ENCODE measurements at regions not wholly inside any gene's neighbourhood (a gene's known extent, or its start where the extent isn't known, plus 50 kb on each side); places are given as distances from the start of the nearest gene placed in this dataset.
A peak's percentile ranks its signal among the peaks of the same experiment; 100 is the strongest.
"Not testable (repeated sequence)": the region's sequence is repeated elsewhere in the genome, so short reads cannot be mapped to it uniquely, and the experiment has no call there.

GRCh38 chr15:26261966-26262365 lies 398.8 kb upstream of the ATP10A start:
- no peaks in the 10 kb centered on the region for H3K4me1 Mint-ChIP-seq
- no peaks in the 10 kb centered on the region for H3K36me3 Mint-ChIP-seq

GRCh38 chr15:26261413-26261812 lies 398.3 kb upstream of the ATP10A start:
- CTCF ChIA-PET: interaction anchor here (0.6 to 2.2 kb wide), 2 partner anchors 30 to 752 kb away, joined by 3 to 11 read pairs; no protein-coding TSS in a partner anchor
- Mint-ChIP-seq H3K27ac (no peak overlapping the region), H3K9me3 (no peaks in the 10 kb centered on the region), H3K27me3 (no peaks in the 10 kb centered on the region), H3K4me1 (no peaks in the 10 kb centered on the region), H3K36me3 (no peaks in the 10 kb centered on the region), H3K4me3 (no peak overlapping the region)
- DNase-seq: no peak

More at GRCh38 chr15:26261966-26262365, 398.8 kb upstream of the ATP10A start:
- no peak for DNase-seq
- Mint-ChIP-seq H3K4me3 (no peak overlapping the region), H3K9me3 (no peaks in the 10 kb centered on the region), H3K27ac (no peak overlapping the region), H3K27me3 (no peaks in the 10 kb centered on the region)
- CTCF ChIA-PET: interaction anchor here (0.6 to 1.7 kb wide), 2 partner anchors 14 to 753 kb away, joined by 3 read pairs; no protein-coding TSS in a partner anchor

DNA sequence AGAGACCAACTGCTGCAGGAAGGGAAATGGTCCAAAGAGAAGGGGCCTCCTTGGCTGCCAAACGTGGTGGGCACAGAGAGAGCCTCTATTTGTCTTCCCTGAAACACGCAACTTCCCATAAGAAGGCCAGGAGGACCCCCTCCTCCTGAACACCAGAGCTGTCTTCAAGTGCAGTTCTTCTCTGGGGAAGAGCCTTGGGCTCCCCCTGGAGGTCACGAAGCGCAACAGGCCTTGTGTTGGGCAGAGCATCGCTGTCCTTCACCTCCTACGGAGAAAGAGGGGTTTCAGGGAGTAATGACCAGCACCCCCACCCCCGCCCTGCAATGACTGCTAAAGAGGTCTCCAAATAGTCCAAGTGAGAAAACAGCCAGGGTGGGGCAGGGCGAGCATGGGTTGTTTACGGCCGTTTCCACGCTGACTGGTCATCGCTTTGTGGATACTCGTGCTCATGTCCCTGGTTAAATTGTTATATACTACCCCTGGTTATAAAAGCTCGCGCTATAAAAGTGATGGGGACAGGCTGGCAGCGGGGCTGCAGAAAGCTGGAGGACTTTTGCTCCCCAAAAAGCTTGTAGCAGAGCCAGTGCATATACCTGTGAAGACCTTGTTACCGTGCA lies 397.5 kb upstream of the ATP10A start:
- H3K27me3 Mint-ChIP-seq: no peaks in the 10 kb centered on the region
- CTCF ChIA-PET: interaction anchor here (2.2 kb wide), 1 partner anchor 752 kb away, joined by 11 read pairs; no protein-coding TSS in a partner anchor
- H3K9me3 Mint-ChIP-seq: no peaks in the 10 kb centered on the region
- DNase-seq: peak; percentile 33
- no peaks in the 10 kb centered on the region for H3K4me1 Mint-ChIP-seq
- no peaks in the 10 kb centered on the region for H3K36me3 Mint-ChIP-seq
- H3K4me3 Mint-ChIP-seq: no peak overlapping the region
- no peak overlapping the region for H3K27ac Mint-ChIP-seq

DNA sequence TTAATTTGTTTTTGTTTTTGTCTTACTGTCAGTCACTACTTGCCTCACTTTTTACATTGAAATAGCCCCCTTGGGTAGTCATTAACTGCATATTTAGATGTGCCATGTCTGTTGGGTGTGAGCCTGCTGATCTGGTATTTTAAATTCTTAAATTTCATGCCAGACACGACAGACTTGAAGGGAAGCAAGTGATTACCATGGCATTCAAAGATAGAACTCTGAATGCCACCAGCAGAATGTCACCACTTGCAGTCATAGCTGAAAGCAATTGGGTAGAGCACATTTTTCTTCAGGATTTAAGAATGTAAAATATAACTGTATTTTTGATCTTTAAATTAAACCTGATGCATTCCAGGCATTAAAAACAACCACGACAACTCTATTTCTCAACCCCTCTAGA lies 396.5 kb upstream of the ATP10A start:
- Mint-ChIP-seq H3K4me3 (no peak overlapping the region), H3K4me1 (no peaks in the 10 kb centered on the region), H3K27me3 (no peaks in the 10 kb centered on the region), H3K9me3 (no peaks in the 10 kb centered on the region), H3K36me3 (no peaks in the 10 kb centered on the region), H3K27ac (no peak overlapping the region)
- CTCF ChIA-PET: interaction anchor here (2.2 kb wide), 1 partner anchor 750 kb away, joined by 11 read pairs; no protein-coding TSS in a partner anchor
- DNase-seq: no peak

DNA sequence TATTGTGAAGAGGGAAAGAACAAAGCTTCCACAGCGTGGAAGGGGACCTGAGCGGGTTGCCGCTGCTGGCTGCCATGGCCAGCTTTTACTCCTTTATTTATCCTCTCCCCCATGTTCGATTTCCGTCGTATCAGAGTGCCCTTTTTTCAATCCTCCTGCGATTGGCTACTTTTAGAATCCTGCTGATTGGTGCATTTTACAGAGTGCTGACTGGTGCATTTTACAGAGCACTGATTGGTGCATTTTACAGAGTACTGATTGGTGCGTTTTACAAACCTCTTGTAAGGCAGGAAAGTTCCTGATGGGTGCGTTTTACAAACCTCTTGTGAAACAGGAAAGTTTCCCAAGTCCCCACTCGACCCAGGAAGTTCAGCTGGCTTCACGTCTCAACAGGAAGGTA lies 381.7 kb upstream of the ATP10A start:
- H3K4me3 Mint-ChIP-seq, H3K9me3 Mint-ChIP-seq, H3K4me1 Mint-ChIP-seq, H3K27me3 Mint-ChIP-seq, H3K27ac Mint-ChIP-seq, CTCF ChIA-PET, DNase-seq, H3K36me3 Mint-ChIP-seq: not testable (repeated sequence)

DNA sequence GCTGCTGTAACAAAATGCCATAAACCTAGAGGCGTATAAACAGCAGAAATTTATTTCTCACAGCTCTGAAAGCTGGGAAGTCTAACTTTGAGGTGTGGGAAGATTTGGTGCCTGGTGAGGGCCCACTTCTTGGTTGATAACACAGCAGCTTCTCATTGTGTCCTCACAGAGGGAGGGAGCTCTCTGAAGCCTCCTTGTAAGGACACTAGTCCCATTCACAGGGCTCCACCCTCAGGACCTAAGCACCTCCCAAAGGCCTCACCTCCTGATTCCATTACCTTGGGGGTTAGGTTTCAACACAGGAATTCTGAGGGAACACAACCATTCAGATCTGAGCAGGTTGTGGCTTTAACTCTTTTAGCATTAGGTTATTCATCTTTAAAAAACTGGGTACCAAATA lies 380.3 kb upstream of the ATP10A start:
- Mint-ChIP-seq H3K27ac (no peak overlapping the region), H3K4me1 (no peaks in the 10 kb centered on the region), H3K4me3 (no peak overlapping the region), H3K27me3 (no peaks in the 10 kb centered on the region), H3K9me3 (no peaks in the 10 kb centered on the region), H3K36me3 (no peaks in the 10 kb centered on the region)
- no peak for DNase-seq
- CTCF ChIA-PET: no interaction called here

- H3K27me3 Mint-ChIP-seq: no peaks in the 10 kb centered on the region
Measured at GRCh38 chr15:26242565-26243071, 379.5 kb upstream of the ATP10A start.

DNA sequence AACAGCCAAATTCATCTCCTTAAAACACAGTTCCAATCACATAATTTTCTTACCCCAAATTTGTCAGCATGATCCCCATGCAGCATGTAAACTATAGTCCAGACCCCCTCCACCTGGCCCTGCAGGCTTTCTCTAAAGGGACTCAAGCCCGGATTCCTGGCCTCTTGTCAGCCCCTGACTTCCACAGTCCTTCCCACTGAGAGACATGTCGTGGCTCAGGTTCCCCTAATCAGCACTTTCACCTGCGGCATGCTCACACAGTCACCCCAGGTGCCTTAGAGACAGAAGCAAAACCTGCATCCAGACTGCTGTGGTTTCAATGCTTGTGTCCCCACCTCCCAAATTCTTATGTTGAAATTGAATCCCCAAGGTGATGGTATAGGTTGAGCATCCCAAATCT lies 372.7 kb upstream of the ATP10A start:
- Mint-ChIP-seq H3K27ac (no peak overlapping the region), H3K4me3 (no peak overlapping the region), H3K4me1 (no peaks in the 10 kb centered on the region), H3K9me3 (no peaks in the 10 kb centered on the region), H3K36me3 (no peaks in the 10 kb centered on the region), H3K27me3 (no peaks in the 10 kb centered on the region)
- no peak for DNase-seq
- CTCF ChIA-PET: no interaction called here

More at GRCh38 chr15:26242565-26243071, 379.5 kb upstream of the ATP10A start:
- CTCF ChIA-PET: no interaction called here
- no peaks in the 10 kb centered on the region for H3K36me3 Mint-ChIP-seq
- H3K9me3 Mint-ChIP-seq: no peaks in the 10 kb centered on the region
- H3K4me3 Mint-ChIP-seq: no peak overlapping the region
- H3K27ac Mint-ChIP-seq: no peak overlapping the region
- no peaks in the 10 kb centered on the region for H3K4me1 Mint-ChIP-seq
- DNase-seq: no peak

GRCh38 chr15:26234976-26235767 lies 372.0 kb upstream of the ATP10A start:
- no peaks in the 10 kb centered on the region for H3K9me3 Mint-ChIP-seq
- no peaks in the 10 kb centered on the region for H3K27me3 Mint-ChIP-seq
- H3K4me1 Mint-ChIP-seq: no peaks in the 10 kb centered on the region
- no peak overlapping the region for H3K27ac Mint-ChIP-seq
- H3K4me3 Mint-ChIP-seq: no peak overlapping the region
- no peaks in the 10 kb centered on the region for H3K36me3 Mint-ChIP-seq
- DNase-seq: no peak
- CTCF ChIA-PET: no interaction called here

DNA sequence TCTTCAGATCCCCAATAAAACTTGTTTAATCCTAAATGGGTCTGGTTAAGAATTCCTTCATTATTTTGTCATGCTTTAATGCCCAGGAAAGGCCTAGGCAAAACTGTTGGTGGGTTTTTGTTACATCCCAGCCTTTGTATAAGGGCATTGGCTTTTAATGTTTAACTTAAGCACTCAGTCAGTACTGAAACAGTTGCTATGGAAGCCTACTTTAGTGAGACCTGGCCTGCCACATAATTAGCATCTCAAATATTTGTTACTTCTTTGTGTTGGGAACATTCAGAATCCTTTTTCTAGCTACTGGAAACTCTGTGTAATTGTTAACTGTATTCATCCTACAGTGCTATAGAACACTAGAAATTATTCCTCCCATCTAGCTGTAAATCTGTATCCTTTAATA lies 369.6 kb upstream of the ATP10A start:
- H3K4me3 Mint-ChIP-seq: no peak overlapping the region
- no peak for DNase-seq
- H3K27me3 Mint-ChIP-seq: no peaks in the 10 kb centered on the region
- CTCF ChIA-PET: no interaction called here
- no peaks in the 10 kb centered on the region for H3K4me1 Mint-ChIP-seq
- H3K36me3 Mint-ChIP-seq: no peaks in the 10 kb centered on the region
- H3K9me3 Mint-ChIP-seq: peaks cover 6% of the 10 kb centered on the region
- H3K27ac Mint-ChIP-seq: no peak overlapping the region

- Mint-ChIP-seq H3K27me3 (no peaks in the 10 kb centered on the region), H3K9me3 (peaks cover 11% of the 10 kb centered on the region), H3K4me1 (no peaks in the 10 kb centered on the region), H3K4me3 (no peak overlapping the region), H3K27ac (no peak overlapping the region), H3K36me3 (no peaks in the 10 kb centered on the region)
- CTCF ChIA-PET: interaction anchor here (1.1 kb wide), 1 partner anchor 30 kb away, joined by 3 read pairs; no protein-coding TSS in a partner anchor
- no peak for DNase-seq
Measured at GRCh38 chr15:26231096-26231495, 368.0 kb upstream of the ATP10A start.

DNA sequence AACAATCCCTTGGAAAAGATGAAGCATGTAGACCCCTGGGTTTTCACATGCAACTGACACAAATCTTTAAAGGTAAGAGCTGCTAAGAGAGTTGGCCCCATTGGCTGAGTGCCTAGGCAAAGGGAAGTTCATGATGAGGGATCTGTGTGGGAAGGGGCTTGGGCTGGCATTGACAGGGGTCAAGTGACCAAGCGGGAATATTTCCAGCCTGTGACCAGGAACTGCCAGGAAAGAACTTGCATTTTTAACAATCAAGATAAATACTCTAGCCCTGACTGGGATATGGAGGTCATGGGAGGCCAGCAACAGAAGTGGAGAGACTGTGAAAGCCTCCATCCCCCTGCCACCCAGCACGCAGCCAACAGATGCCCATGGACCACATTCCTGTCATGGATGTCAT lies 361.1 kb upstream of the ATP10A start:
- H3K9me3 Mint-ChIP-seq: peaks cover 9% of the 10 kb centered on the region
- no peak overlapping the region for H3K4me3 Mint-ChIP-seq
- no peak for DNase-seq
- H3K4me1 Mint-ChIP-seq: no peaks in the 10 kb centered on the region
- H3K27me3 Mint-ChIP-seq: no peaks in the 10 kb centered on the region
- H3K27ac Mint-ChIP-seq: no peak overlapping the region
- H3K36me3 Mint-ChIP-seq: no peaks in the 10 kb centered on the region
- CTCF ChIA-PET: no interaction called here

DNA sequence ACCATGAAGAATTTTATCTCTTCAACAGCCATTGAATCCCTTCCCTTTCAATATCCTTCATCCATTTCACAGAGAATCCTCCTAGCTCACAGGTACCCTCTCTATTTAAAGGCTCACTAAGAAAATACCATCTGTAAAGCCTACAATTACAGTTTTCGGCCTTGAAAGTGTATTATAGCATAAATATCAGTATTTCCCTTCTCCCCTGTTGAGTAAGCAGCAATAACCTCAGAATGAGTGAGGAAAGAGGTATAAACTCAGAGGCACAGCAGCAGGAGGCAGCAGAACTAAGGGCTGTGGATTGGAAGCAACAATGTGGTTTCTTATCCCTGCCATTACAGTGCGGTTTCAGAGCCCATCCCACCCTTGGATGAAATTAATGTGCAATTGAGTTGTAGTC lies 360.6 kb upstream of the ATP10A start:
- CTCF ChIA-PET: no interaction called here
- Mint-ChIP-seq H3K4me1 (no peaks in the 10 kb centered on the region), H3K27ac (no peak overlapping the region), H3K27me3 (no peaks in the 10 kb centered on the region), H3K9me3 (peaks cover 9% of the 10 kb centered on the region), H3K4me3 (no peak overlapping the region), H3K36me3 (no peaks in the 10 kb centered on the region)
- no peak for DNase-seq

GRCh38 chr15:26222781-26223180 lies 359.7 kb upstream of the ATP10A start:
- H3K27ac Mint-ChIP-seq: no peak overlapping the region
- H3K27me3 Mint-ChIP-seq: no peaks in the 10 kb centered on the region
- no peaks in the 10 kb centered on the region for H3K36me3 Mint-ChIP-seq
- H3K4me3 Mint-ChIP-seq: no peak overlapping the region
- no peak for DNase-seq
- H3K4me1 Mint-ChIP-seq: no peaks in the 10 kb centered on the region
- CTCF ChIA-PET: no interaction called here
- peaks cover 5% of the 10 kb centered on the region for H3K9me3 Mint-ChIP-seq

DNA sequence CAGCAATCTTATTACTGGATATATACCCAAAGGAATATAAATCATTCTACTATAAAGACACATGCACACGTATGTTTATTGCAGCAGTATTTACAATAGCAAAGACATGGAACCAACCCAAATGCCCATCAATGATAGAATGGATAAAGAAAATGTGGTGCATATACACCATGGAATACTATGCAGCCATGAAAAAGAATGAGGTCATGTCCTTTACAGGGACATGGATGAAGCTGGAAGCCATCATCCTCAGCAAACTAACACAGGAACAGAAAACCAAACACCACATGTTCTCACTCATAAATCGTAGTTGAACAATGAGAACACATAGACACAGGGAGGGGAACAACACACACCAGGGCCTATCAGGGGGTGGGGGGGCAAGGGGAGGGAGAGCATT lies 353.9 kb upstream of the ATP10A start:
- CTCF ChIA-PET, H3K4me3 Mint-ChIP-seq, DNase-seq, H3K9me3 Mint-ChIP-seq, H3K4me1 Mint-ChIP-seq, H3K27ac Mint-ChIP-seq, H3K36me3 Mint-ChIP-seq, H3K27me3 Mint-ChIP-seq: not testable (repeated sequence)
